GM23338 (cell line): ENCODE measurements at regions not wholly inside any gene's neighbourhood (a gene's known extent, or its start where the extent isn't known, plus 50 kb on each side); places are given as distances from the start of the nearest gene placed in this dataset.

Source experiments
- ATAC-seq: fragments of 200-7000 bp; cut with Tn5 transposase; 3 replicates; pipeline ENCODE4 v1.9.1; 2020
- DNase-seq: peaks from one replicate; pipeline ENCODE4 v3.0.0-alpha.2; 2015; ENCODE audit warnings: low spot score
- H2AFZ ChIP-seq: fragments of 200-600 bp; sonication (generic); 2 replicates; pipeline ENCODE4 v1.8.0; 2016; ENCODE audit warnings: antibody characterized with exemption, mild to moderate bottlenecking, moderate library complexity
- H3F3A ChIP-seq: fragments of 200-600 bp; sonication (generic); replicated peaks from 2 replicates; pipeline ENCODE4 v1.8.0; 2017; ENCODE audit warnings: antibody characterized with exemption, mixed run types, low read depth
- H3K27ac ChIP-seq: fragments of 200-600 bp; sonication (generic); 2 replicates; pipeline ENCODE4 v1.6.1; 2016; ENCODE audit warnings: low read depth
- H3K27me3 ChIP-seq: fragments of 200-600 bp; sonication (generic); 2 replicates; pipeline ENCODE4 v1.8.0; 2016; ENCODE audit warnings: mild to moderate bottlenecking, mixed run types, moderate library complexity; ENCODE audit not compliant: insufficient read depth
- H3K36me3 ChIP-seq: fragments of 200-600 bp; sonication (generic); 2 replicates; pipeline ENCODE4 v1.8.0; 2016; ENCODE audit warnings: mild to moderate bottlenecking; ENCODE audit not compliant: insufficient read depth
- H3K4me1 ChIP-seq: fragments of 200-600 bp; sonication (generic); 2 replicates; pipeline ENCODE4 v1.8.0; 2016; ENCODE audit warnings: mild to moderate bottlenecking, moderate library complexity; ENCODE audit not compliant: insufficient read depth
- H3K4me2 ChIP-seq: fragments of 200-600 bp; sonication (generic); 2 replicates; pipeline ENCODE4 v1.7.1; 2017; ENCODE audit warnings: mixed run types
- H3K4me3 ChIP-seq: fragments of 200-600 bp; sonication (generic); 2 replicates; pipeline ENCODE4 v1.6.1; 2016; ENCODE audit warnings: mixed run types
- H3K79me2 ChIP-seq: fragments of 200-600 bp; sonication (generic); replicated peaks from 2 replicates; pipeline ENCODE4 v1.8.0; 2017; ENCODE audit warnings: mild to moderate bottlenecking; ENCODE audit not compliant: insufficient read depth
- H3K9me2 ChIP-seq: fragments of 200-600 bp; sonication (generic); 2 replicates; pipeline ENCODE4 v1.8.0; 2017; ENCODE audit not compliant: insufficient read depth
- H4K20me1 ChIP-seq: fragments of 200-600 bp; sonication (generic); replicated peaks from 2 replicates; pipeline ENCODE4 v1.8.0; 2017; ENCODE audit warnings: mild to moderate bottlenecking; ENCODE audit not compliant: insufficient read depth
- H3K27ac Mint-ChIP-seq: 2 replicates; pipeline ENCODE4 v1.8.0; 2020; ENCODE audit warnings: inconsistent platforms, mild to moderate bottlenecking, moderate library complexity, mixed read lengths
- H3K27me3 Mint-ChIP-seq: 3 replicates; pipeline ENCODE4 v1.8.0; 2022; ENCODE audit warnings: low read depth, mild to moderate bottlenecking, moderate library complexity, mixed read lengths, inconsistent platforms; ENCODE audit not compliant: insufficient read depth, poor library complexity
- H3K36me3 Mint-ChIP-seq: 3 replicates; pipeline ENCODE4 v1.8.0; 2021; ENCODE audit warnings: low read depth, mild to moderate bottlenecking, inconsistent platforms, moderate library complexity, mixed read lengths
- H3K4me1 Mint-ChIP-seq: 3 replicates; pipeline ENCODE4 v1.8.0; 2020; ENCODE audit warnings: mild to moderate bottlenecking, inconsistent platforms, mixed read lengths
- H3K4me3 Mint-ChIP-seq: 3 replicates; pipeline ENCODE4 v1.8.0; 2021; ENCODE audit warnings: moderate library complexity, mild to moderate bottlenecking, inconsistent platforms, mixed read lengths
- H3K9me3 Mint-ChIP-seq: 3 replicates; pipeline ENCODE4 v1.8.0; 2020; ENCODE audit warnings: moderate library complexity, mild to moderate bottlenecking, inconsistent platforms, mixed read lengths
- CREB1 ChIP-seq: fragments of 250-450 bp; sonication (Bioruptor Pico); IDR thresholded peaks from 2 replicates; pipeline ENCODE4 v1.5.0; 2020; ENCODE audit warnings: low read depth, mild to moderate bottlenecking, moderate library complexity
- CTCF ChIP-seq, 2 experiments: fragments of 200-600 bp in 1 of 2; sonication (generic) in 1 of 2; conservative IDR thresholded peaks; 2 replicates each; pipeline versions ENCODE4 v1.5.1 to v1.6.1; 2016 to 2017; ENCODE audit warnings: antibody characterized with exemption in 2 of 2, low read depth in 2 of 2, mild to moderate bottlenecking in 2 of 2, moderate library complexity in 1 of 2
- ETS1 ChIP-seq: IDR thresholded peaks from 2 replicates; pipeline ENCODE4 v1.6.1; 2016; ENCODE audit warnings: antibody characterized with exemption
- EZH2 ChIP-seq: fragments of 200-600 bp; sonication (generic); IDR thresholded peaks from one replicate; pipeline ENCODE4 v1.8.0; 2017; ENCODE audit warnings: antibody characterized with exemption, mild to moderate bottlenecking, low read depth; ENCODE audit not compliant: unreplicated experiment
- EZH2phosphoT487 ChIP-seq: fragments of 200-600 bp; sonication (generic); IDR thresholded peaks from one replicate; pipeline ENCODE4 v1.8.1; 2018; ENCODE audit warnings: antibody characterized with exemption; ENCODE audit not compliant: unreplicated experiment
- JUNB ChIP-seq: IDR thresholded peaks from one replicate; pipeline ENCODE4 v1.6.1; 2016; ENCODE audit warnings: antibody characterized with exemption; ENCODE audit not compliant: unreplicated experiment
- NANOG ChIP-seq: IDR thresholded peaks from 2 replicates; pipeline ENCODE4 v1.6.1; 2016; ENCODE audit warnings: antibody characterized with exemption, borderline replicate concordance
- POLR2AphosphoS5 ChIP-seq: IDR thresholded peaks from 2 replicates; pipeline ENCODE4 v1.6.1; 2016; ENCODE audit warnings: antibody characterized with exemption, low read depth
- REST ChIP-seq: IDR thresholded peaks from one replicate; pipeline ENCODE4 v1.6.1; 2018; ENCODE audit warnings: antibody characterized with exemption; ENCODE audit not compliant: unreplicated experiment
- STAT1 ChIP-seq: IDR thresholded peaks from one replicate; pipeline ENCODE4 v1.6.1; 2016; ENCODE audit warnings: antibody characterized with exemption; ENCODE audit not compliant: unreplicated experiment
- ZNF114 ChIP-seq: fragments of 250-450 bp; sonication (Bioruptor Pico); IDR thresholded peaks from 2 replicates; pipeline ENCODE4 v1.5.0; 2020; ENCODE audit warnings: mild to moderate bottlenecking, moderate library complexity
- ZNF331 ChIP-seq: fragments of 250-450 bp; sonication (Bioruptor Pico); IDR thresholded peaks from 2 replicates; pipeline ENCODE4 v1.5.0; 2020; ENCODE audit warnings: low read depth, mild to moderate bottlenecking, moderate library complexity
- ZNF462 ChIP-seq: fragments of 250-450 bp; sonication (Bioruptor Pico); IDR thresholded peaks from 2 replicates; pipeline ENCODE4 v1.5.0; 2020; ENCODE audit warnings: mild to moderate bottlenecking, moderate library complexity

- no peak for TF ChIP-seq ZNF114 (CRISPR knock-in tag)
- TF ChIP-seq JUNB, result no peak
- no peak for TF ChIP-seq EZH2
- no peak for TF ChIP-seq NANOG
- TF ChIP-seq POLR2AphosphoS5, result no peak
- no peak for TF ChIP-seq ZNF331
- TF ChIP-seq CREB1 (CRISPR knock-in tag), result no peak
Observed at GRCh38 chr2:106745468-106745867, 140.5 kb downstream of the ST6GAL2 start (continued).

GRCh38 chr2:106749823-106750222 is 136.1 kb downstream of the ST6GAL2 start:
- TF ChIP-seq EZH2 (no peak), EZH2phosphoT487 (no peak), ZNF331 (no peak), ETS1 (no peak), STAT1 (no peak), ZNF114 (CRISPR knock-in tag) (no peak), REST (no peak), CTCF (conservative IDR thresholded peaks at IDR 0.05; ENCODE audit: low read depth in 2 of 2) (no peak), JUNB (no peak), POLR2AphosphoS5 (no peak), CREB1 (CRISPR knock-in tag) (no peak), ZNF462 (CRISPR knock-in tag) (no peak)
- Histone ChIP-seq H4K20me1 (no peaks in the 10 kb centered on the region), H3K36me3 (no peaks in the 10 kb centered on the region), H3K4me3 (no peak overlapping the region), H3K9me2 (no peaks in the 10 kb centered on the region; the same call in 1 of the 2 replicates), H3K27me3 (no peaks in the 10 kb centered on the region), H3F3A (no peaks in the 10 kb centered on the region), H2AFZ (peak overlapping the region; percentile 59; the same call in 1 of the 2 replicates), H3K4me2 (no peak overlapping the region), H3K79me2 (no peaks in the 10 kb centered on the region), H3K27ac (no peak overlapping the region), H3K4me1 (no peaks in the 10 kb centered on the region)
- Mint-ChIP-seq H3K4me3 (no peak overlapping the region), H3K9me3 (no peaks in the 10 kb centered on the region), H3K4me1 (peaks cover 2% of the 10 kb centered on the region; the same call in 1 of the 3 replicates), H3K27me3 (no peaks in the 10 kb centered on the region), H3K27ac (no peak overlapping the region), H3K36me3 (no peaks in the 10 kb centered on the region)
- no peak for ATAC-seq
- DNase-seq, result no peak
